DMS79 treated with DMSO at 0.1 percent for 48 hours (cell line): ENCODE measurements at regions not wholly inside any gene's neighbourhood (a gene's known extent, or its start where the extent isn't known, plus 50 kb on each side); places are given as distances from the start of the nearest gene placed in this dataset.

Experiments used
- DNase-seq: peaks from one replicate; lab custom pipeline; 2025; lab: John Stamatoyannopoulos, UW

DNA sequence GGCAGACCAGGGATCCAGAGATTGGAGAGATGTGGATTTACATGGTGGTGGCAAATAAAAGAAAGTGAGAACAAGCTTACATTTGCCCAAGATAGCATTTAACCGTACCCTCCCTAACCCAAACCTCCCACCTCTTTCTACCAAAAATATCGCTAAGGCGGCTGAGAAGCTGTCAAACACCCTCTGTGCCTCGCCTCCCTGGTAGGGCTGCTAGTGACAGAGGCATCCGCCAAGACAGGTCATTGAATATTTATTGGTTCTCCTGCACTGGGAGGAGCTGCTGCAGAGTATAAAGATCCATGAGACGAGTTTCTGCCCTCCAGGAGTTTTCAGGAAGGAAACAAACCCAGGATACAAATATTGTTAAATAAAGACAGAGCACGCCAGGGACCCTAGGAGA lies 107.3 kb upstream of the TMC3 start:
- DNase-seq, result no peak

DNA sequence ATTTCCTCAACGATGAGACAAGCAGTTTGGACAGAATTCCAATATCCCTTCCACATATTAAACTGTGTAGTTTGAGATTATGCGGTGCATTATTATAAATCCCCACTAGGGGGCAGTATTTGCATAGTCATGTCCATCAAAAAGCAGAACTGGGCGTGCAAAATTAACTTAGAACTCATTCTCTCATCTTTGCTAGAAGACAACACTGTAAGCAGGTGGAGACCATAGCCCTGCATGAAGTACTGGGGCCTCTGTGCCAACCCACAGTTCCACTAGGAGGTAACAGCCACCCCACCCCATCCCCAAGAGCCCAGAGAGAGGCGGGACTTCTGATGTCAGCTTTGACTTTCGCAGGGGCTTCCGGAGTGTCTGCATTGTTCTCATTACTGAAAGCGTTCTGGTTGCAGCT lies 106.6 kb upstream of the TMC3 start:
- peak; percentile 8 for DNase-seq

DNA sequence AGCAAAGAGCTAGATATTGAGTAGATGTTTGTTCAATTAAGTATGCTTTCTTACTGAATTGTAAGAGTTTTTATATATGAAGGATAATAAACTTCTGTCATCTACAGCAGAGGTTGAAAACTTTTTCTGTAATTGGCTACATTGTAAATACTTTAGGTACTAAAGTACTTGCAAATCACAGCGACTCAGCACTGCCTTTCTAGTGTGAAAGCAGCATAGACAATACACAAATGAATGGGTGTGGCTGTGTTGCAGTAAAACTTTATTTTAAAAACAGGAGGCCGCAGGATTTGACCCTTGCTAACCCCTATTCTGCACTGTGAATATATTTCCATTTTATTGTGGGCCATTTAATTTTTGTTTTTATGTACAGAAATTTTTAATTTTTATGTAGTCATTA lies 104.3 kb upstream of the TMC3 start:
- no peak for DNase-seq

DNA sequence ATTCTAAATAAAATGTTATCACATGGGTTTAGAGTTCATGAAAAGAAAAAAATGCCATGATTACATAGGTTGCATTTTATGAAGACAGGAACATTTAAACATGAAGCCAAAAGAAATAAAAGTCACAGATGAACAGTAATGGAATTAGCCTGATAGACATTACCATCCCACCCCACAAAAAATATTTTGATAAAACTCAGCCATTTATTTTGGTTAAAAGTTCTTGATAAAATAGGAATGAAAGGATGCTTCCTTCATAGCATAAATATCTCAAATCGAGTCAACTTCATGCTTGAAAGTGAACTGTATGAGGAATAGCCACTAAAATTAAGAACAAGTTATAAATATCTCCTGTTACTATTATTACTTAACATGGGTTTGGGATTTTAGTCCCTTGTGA lies 101.9 kb upstream of the TMC3 start:
- no peak for DNase-seq

DNA sequence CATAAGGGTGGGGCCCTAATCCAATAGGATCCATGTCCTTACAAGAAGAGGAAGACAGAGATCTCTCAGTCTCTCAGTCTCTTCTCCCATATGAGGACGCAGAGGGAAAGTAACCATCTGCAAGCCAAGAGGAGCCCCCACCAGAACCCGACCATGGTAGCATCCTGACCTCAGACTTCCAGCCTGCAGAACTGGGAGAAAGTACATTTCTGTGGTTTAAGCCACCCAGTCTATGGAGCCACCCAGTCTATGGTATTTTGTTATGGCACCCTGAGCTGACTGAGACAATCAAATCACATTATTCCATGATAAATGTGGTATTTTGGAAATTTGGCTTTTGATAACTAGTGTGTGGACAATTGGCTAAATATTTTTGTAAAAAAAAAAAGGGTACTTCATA lies 101.5 kb upstream of the TMC3 start:
- DNase-seq, result no peak

DNA sequence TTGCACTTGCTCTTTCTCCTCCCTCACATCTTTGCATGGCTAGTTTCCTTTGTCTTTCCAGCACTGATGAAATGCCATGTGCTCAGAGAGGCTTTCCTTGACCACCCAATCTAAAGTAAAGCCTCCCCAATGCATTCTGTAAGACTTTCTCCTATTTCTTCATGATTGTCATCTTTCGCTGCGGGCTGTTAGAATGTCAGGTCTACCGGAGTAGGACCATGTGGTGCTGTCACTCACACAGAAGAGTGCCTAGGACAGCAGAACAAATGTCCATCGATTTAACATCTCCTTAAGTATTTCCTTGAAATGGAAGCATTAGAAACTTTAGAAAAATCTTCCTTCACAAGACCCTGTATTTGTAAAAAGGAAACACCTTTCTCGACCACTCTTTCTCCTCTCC lies 99.9 kb upstream of the TMC3 start:
- DNase-seq, result no peak

DNA sequence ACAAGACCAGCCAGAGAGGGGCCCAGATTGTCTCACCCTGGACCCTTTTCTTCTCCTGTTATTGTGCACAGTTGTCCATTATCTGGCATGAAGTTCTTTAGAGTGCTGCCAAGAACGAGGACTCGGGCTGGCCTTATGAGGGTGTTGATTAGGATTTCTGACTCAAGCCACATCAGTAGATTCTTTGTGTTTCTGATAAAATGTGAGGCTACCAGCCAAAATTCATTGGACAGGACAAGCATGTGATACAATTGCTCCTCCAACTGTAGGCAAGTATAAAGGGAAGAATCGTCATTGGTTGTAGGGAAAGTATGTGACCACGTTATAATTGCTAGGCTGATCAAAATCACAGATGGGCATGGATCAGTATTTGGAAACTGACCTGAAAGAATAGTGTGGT lies 99.2 kb upstream of the TMC3 start:
- no peak for DNase-seq

DNA sequence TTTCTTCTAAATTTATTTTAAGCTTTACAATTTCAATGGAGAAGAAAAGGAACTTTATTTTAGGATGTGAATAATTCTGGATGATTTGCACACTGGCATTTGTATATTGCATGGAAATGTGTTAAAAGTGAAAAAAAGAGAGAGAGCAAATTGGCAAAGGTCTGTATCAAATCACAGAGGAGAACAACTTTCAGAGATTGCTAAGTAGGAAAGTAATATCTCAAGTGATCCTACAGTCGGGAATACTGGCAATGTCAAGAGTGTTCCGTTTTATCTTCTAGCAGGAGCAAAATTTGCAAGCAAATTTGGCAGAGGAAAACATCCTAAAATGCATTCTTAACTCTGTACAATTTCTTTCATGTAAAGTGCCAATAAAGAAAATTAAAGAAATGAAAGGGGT lies 97.1 kb upstream of the TMC3 start:
- no peak for DNase-seq

DNA sequence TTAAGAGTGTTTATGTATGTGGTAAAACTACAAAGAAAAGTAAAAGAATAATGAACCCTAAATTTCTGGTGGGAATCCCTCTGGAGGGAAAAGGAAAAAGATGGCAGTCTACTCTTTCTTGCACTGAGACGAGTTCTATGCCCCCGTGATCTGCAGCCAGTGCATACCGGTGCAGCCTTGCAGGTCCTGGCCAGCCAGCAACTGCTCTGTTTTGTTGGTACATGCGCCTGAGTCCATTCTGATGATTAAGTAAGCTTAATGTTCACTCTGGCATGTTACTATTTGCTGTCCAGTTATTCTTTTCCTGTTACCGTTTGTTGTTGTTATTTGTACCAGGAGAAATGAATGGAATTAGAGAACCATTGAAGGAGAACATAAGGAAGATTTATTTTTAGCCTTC lies 95.1 kb upstream of the TMC3 start:
- no peak for DNase-seq

DNA sequence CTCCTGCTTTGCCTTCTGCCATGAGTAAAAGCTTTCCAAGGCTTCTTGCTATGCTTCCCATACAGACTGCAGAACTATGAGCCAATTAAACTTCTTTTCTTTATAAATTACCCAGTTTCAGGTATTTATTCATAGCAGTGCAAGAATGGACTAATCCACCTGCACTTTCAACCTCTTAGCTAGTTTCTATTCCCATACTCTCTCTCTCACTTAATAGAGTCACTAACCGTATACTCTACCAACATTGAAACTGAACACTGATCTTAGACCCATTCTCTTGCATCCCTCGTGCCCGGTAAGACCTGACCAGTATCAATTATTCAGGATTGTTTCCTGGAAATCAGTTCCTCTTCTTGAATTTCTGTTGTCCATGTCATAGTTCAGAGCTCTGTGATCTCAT lies 92.7 kb upstream of the TMC3 start:
- DNase-seq, result no peak

DNA sequence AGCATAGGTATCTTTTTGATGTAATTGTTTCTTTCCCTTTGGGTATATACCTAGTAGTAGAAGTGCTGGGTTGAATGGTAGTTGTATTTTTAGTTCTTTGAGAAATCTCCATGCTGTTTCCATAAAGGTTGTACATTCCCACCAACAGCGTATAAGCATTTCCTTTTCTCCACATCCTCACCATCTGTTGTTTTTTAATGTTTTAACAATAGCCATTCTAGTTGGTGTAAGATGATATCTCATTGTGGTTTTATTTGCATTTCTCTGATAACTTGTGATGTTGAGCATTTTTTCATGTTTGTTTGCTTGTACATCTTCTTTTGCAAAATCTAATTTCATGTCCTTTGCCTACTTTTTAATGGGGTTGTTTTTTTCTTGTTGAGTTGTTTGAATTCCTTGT lies 80.0 kb upstream of the TMC3 start:
- no peak for DNase-seq

DNA sequence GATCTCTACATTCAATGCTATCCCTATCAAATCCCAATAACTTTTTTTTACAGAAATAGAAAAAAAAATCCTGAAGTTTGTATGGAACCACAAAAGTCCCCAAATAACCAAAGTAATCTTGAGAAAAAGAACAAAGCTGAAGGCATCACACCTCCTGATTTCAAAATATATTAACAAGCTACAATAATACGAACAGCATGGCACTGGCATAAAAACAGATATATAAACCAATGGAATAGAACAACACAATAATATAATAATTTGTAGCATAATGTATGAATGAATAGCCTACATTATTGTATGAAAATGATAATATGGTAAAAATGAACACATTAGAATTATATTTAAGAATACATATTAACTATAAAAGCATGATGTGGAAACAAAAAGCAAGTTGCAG lies 76.7 kb upstream of the TMC3 start:
- DNase-seq, result no peak

DNA sequence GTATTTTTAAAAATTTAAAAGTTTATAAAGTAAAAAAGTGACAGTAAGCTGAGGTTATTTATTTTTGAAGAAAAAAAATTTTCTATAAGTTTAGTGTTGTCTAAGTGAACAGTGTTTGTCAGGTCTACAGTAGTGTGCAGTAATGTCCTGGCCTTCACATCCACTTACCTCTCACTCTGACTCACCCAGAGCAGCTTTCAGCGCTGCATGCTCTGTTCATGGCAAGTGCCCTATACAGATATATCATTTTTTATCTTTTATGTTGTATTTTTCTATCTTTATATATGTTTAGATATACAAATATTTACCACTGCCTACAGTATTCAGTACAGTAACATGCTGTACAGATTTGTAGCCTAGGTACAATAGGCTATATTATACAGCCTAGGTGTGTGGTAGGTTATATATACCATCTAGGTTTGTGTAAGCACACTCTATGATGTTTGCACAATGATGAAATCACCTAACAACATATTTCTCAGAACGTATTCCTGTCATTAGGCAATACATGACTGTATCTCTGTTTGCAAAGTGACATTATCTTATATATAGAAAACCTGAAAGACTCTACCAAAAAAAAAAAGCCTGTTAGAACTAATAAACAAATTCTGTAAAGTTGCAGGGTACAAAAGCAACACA lies 75.9 kb upstream of the TMC3 start:
- no peak for DNase-seq

DNA sequence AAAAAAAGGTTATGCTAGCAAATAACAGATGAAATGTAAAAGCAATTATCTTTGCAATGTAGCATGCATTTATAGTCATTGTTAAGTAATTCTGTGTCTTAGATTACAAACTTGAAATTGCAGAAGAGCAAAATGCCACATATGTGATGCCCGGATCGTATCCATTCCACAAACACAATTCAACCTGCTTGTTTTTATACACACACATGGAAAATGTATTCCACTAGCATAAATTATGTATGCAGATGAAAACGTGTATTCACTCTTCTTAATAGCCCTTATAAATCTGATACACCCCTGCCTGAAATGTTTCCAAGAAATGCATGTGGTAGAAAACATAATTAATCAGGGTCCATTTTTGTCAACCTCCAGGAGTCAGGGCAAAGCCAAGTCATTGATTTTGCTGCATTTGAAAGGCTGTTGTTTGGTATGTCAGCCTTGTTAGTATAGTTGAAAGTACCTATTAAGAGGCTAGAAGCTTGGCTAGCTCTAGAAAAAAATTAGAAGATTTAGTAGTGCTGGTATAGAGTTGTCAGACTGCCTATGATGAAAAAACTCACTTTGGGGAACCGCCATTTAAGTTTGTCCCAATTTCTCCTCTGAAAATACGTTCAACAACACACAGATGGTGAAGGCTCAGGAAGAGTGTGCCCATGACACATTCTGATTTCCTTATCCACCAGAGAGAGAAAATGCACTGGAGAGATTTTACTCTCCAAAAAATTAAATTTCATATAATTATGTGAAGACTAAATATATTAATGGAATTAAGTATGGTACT lies 69.2 kb upstream of the TMC3 start:
- DNase-seq, result no peak

DNA sequence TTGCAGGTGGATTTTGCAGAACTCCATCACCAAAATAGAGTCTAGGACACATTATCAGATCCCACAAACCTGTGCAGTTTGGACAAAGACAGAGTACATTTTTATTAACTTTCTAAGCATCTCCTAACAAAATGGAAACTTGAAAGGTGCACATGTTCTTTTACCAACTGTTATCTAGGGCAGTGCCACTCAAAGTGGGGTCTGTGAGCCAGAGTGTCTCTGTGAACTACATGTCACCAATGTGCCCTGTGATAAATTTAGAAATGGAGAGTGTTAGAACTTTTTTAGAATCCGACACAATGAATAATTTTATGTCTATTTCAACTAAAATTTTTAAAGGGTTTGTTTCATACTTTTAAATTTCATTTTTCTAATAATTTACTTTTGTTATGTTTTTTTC lies 68.4 kb upstream of the TMC3 start:
- no peak for DNase-seq

DNA sequence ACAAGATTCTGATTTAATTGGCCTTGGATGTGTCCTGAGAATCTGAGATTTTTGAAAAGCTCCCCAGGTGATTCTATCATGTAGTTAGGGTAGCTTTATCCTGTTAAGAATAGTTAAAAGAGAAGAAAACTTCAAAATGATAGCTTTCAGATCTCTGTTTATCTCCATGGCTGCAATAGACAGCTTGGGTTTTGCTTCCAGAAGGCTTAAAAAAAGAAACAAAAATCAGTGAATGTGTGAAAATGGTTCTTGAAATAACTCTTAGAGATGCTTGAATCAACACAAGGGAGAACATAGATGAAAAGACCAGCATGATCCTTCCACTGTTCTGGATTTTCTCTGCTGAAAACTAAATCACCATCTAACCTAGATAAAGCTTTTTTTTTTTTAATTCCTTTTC lies 60.8 kb upstream of the TMC3 start:
- DNase-seq, result no peak

DNA sequence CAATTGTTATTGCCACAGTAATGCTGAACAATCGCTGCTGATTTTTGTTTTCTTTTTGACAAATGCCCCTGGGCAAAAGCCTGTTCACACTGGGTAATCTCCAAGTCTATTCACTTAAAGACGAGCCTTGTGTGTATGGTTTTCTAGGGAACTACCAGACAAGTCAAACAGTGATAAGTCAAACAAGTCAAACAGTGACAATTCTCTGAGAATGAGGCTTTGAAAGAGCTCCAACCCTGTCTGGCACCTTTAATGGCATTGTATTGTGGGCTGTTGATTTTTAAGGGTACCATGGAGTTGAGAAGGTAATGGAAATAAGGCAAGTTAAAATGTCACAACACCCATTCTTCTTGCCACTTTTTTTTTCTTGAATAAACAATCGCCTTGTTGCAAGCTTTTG lies 59.4 kb upstream of the TMC3 start:
- DNase-seq, result no peak

DNA sequence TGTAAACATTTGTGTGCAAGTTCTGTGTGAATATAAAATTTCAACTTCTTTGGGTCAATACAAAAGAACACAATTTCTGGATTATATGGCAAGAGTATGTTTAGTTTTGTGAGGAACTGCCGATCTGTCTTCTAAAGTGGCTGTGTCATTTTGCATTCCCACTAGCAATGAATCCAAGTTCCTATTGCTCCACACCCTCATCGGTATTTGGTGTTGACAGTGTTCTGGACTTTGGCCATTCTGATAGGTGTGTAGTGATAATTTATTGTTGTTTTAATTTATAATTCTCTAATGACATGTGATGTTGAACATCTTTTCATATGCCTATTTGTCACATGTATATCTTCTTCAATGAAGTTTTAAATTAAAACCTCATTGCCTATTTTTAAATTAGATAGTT lies 58.2 kb upstream of the TMC3 start:
- DNase-seq, result no peak

DNA sequence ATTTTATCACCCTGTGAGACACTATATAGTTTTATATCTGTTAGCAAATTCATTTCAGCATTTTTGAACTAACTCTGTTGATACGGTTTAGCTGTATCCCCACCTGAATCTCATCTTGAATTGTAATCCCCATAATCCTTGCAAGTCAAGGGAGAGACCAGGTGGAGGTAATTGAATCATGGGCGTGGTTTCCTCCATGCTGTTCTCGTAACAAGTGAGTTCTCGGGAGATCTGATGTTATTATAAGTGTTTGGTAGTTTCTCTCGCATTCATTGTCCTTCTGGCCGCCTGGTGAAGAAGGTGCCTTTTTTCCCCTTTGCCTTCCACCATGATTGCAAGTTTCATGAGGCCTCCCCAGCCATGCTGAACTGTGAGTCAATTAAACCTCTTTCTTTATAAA lies 53.2 kb upstream of the TMC3 start:
- DNase-seq, result no peak

DNA sequence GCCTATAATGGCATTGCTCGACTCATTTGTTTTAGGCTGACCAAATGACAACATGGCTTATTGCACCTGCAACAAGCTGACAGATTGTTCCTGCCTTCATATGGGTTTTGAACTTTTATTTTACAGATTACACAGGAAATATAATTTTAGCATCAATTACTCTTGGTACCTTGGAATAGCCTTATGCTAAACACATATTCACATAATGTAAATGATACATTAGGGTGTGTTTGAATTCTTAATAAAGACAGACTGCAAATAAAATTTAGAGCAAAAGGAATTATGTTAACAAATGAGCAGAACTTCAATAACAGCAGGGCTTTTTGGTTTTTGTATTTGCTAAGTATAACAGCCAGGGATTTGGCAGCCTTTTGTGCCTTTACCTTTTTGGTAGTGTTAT lies 51.9 kb upstream of the TMC3 start:
- no peak for DNase-seq
